ENCODE measurements at regions not wholly inside any gene's neighbourhood (a gene's known extent, or its start where the extent isn't known, plus 50 kb on each side); places are given as distances from the start of the nearest gene placed in this dataset.
"Not testable (repeated sequence)": the region's sequence is repeated elsewhere in the genome, so short reads cannot be mapped to it uniquely, and the experiment has no call there.

DNA sequence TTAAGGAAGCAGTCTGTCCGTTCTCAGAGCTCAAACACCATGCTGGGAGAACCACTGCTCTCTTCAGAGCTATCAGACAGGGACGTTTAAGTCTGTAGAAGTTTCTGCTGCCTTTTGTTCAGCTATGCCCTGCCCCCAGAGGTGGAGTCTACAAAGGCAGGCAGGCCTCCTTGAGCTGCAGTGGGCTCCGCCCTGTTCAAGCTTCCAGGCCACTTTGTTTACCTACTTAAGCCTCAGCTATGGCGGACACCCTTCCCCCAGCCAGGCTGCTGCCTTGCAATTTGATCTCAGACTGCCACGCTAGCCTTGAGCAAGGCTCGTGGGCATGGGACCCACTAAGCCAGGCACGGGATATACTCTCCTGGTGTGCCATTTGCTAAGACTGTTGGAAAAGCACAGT is 180.7 kb upstream of the TMEM196 start:
- DNase-seq: not testable (repeated sequence)

- not testable (repeated sequence) for DNase-seq
Measured at GRCh38 chr7:19953411-19953810, 180.0 kb upstream of the TMEM196 start.

DNA sequence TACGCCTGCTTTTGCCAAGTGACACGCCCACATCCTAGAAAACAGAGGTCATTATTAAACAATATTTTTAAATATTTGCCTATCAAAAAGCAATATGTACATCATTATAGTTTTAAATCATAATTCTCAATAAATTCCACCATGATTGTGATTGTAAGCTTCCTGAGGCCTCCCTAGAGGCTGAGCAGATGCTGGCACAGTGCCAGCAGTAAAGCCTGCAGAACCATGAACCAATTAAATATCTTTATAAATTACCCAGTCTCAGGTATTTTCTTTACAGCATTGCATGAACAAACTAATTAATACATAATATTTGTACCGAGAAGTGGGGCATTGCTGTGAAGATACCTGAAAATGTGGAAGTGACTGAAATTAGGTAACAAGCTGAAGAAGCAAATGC is 174.7 kb upstream of the TMEM196 start:
- DNase-seq: no peak

DNA sequence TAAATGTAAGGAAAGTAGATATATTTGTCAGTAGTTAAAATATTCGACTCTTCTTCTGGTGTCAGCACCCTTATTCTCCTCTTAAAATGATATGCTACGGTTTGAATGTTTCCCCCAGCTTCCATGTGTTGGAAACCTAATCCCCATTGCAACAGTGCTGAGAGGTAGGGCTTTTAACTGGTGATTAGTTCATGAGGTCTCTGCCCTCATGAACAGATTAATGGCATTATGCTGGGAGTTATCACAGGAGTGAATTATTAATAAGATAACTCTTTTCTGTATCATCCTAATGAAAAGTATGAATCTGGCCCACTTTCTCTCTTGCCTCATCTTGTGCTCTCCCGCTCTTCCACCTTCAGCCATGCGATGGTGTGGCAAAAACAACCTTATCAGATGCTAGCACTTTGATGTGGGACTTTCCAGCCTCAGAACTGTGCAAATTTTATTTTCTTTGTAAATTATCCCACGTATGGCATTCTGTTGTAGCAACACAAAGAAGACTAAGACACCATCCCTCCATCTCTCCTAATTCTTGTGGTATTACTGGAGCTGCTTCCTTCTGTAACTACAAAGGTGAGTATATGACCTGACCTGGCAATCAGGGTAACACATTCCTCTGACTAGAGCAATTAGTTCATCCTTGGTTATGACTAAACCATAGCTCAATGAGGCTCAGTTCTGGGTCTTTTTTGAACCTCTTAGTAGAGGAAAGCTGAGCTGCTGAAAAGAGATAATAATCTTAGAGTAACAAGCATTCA is 171.1 kb upstream of the TMEM196 start:
- no peak for DNase-seq

- DNase-seq: no peak
Measured at GRCh38 chr7:19939746-19940145, 166.3 kb upstream of the TMEM196 start.

GRCh38 chr7:19932549-19933249 is 159.3 kb upstream of the TMEM196 start:
- no peak for DNase-seq

- DNase-seq: no peak
Measured at GRCh38 chr7:19930851-19931250, 157.4 kb upstream of the TMEM196 start.

DNA sequence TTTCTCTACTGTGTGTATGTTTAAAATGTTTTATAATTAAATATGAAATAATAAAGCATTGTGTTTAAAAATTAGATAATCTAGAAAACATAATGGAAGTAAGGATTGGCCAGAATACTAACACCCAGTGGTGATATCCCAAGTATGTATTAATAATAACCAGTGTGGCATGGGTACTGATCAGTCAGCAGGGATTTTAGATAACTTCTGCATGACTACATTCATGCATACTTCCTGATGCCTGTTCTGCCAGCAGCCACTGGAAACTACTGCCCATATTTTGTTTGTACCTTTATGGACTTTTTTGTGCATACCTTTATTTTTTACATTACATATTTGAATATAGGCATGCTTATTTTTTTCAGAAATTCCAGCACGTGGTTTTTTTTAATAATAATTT is 156.6 kb upstream of the TMEM196 start:
- DNase-seq: no peak

- DNase-seq: no peak
Measured at GRCh38 chr7:19928247-19928646, 154.8 kb upstream of the TMEM196 start.

DNA sequence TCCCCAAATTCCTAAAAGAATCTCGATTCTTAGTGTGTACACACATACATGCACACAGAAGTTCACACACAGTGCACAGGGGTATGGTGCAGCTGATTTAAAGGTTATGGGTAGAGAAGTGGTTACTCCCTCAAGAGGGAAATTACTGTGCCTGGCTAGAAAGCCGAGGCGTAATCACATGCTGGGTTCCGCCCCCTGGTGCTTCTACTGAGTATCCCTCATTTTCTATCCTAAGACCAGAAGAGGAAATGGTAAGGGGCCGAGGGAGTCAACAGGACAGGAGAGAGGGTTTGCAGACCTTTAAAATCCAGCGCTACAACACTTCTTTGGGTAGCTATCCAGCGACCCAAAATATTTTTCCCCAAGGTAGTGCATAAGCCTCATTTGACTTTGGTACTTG is 147.3 kb upstream of the TMEM196 start:
- no peak for DNase-seq

DNA sequence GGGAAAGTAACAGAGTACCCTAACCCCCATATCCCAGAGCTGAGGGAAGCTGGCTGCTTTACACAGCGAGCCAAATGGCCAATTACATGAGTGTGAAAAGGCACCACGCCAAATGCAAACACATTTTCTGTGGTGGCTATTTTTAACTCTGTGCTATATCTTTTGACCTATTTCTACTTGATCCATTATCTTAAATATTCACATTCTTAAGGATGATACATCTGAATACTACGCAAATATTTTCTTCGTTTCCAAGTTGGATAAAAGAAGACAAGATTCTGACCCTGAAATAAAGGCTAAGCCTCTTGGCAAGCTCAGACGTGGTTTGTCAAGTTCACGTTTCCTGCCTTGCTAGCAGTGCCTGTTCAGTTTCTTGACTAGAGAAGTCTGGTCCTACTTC is 146.7 kb upstream of the TMEM196 start:
- DNase-seq: no peak

DNA sequence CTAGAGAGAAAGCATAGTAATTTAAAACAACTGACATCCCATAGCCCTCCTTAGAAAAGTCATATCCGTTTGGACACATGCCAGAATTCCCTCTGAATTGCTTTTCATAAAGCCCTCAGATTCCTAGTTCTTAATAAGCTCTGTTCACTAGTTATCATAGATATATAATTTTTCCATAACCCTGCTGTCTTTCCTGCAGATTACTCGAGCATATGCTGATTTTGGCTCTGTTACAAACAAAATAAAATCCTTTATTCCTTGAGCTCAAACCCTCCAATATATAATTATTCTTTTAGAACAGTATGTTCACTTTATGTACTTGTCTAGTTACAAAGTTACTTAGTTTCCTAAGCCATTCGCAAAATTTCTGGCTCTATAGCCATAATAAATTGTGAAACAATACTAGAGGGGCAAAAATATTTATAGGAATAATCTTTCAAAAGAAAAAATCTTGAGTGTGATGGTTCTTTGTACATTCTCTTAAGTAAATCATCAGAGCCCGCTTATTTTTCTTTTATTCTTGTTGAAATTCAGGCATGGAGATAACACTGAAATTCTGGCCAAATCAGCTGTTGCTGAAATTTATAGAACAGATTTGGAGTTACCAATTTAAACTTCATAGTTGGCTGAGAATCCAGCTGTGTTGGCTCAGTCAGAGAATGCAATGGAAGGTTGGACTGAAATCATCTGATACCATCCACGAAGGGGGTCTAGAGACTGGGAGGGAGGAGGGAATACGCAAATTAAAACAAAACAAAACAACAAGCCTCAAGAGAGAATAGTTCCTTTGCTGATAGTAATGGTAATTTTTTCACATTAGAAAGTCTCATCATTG is 146.1 kb upstream of the TMEM196 start:
- no peak for DNase-seq

GRCh38 chr7:19916046-19916445 is 142.6 kb upstream of the TMEM196 start:
- DNase-seq: no peak

- DNase-seq: no peak
Measured at GRCh38 chr7:19915596-19915995, 142.2 kb upstream of the TMEM196 start.

GRCh38 chr7:19914866-19915265 is 141.4 kb upstream of the TMEM196 start:
- no peak for DNase-seq

GRCh38 chr7:19900118-19900517 is 126.7 kb upstream of the TMEM196 start:
- no peak for DNase-seq

GRCh38 chr7:19899529-19899928 is 126.1 kb upstream of the TMEM196 start:
- no peak for DNase-seq

- not testable (repeated sequence) for DNase-seq
Measured at GRCh38 chr7:19882893-19883292, 109.5 kb upstream of the TMEM196 start.

GRCh38 chr7:19872094-19872493 is 98.7 kb upstream of the TMEM196 start:
- DNase-seq: no peak

DNA sequence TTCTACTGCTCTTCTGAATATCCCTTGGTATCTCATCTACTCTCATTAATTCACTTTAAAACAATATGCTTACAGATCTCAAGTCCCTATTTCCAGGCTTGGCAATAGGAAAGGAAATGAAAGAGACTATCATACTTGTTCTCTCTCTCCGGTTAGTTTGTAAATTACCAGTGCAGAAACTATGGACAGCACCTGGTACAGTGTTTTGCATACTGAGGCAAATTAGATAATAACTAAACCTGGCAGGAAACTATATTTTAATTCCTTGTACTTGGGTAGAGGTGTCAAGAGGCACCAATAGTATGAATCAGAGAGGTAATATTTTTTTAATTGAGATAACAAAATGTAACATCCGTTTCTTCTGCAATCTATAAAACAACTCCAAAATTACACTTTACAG is 97.7 kb upstream of the TMEM196 start:
- no peak for DNase-seq

- no peak for DNase-seq
Measured at GRCh38 chr7:19869979-19870378, 96.6 kb upstream of the TMEM196 start.

DNA sequence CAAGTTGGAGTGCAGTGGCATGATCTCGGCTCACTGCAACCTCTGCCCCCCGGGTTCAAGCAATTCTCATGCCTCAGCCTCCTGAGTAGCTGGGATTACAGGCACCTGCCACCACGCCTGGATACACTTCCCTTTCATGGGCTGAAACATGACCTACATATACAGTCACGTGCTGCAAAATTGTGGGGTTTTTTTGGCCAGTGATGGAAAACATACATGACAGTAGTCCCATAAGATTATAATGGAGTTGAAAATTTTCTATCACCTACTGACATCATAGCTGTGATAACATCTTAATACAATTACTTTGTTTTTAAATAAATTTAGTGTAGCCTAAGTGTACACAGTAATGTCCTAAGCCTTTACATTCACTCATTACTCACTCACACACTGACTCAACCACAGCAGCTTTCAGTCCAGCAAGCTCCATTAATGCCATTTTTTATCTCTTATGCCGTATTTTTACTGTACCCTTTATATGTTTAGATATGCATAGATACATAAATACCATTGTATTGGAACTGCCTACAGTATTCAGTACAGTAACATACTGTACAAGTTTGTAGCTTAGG is 79.9 kb upstream of the TMEM196 start:
- DNase-seq: no peak

DNA sequence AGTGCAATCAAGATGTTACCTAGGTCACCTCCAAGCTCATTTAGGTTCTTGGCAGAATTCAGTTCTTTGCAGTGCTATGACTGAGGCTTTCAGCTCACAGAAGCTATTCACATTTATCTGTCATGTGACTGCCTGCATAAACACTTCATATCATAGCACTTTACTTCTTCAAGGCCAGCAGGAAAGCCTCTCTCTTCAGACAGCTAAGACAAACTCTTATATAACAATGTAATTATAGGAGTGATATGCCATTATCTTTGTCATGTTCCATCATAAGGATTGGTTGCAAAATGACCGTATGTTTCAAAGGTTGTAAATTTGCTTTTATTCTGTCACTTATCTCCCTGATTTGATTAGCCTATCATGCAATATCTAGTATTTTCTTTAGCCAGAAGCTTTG is 78.8 kb upstream of the TMEM196 start:
- no peak for DNase-seq
